IMR-90 (cell line): ENCODE measurements at regions not wholly inside any gene's neighbourhood (a gene's known extent, or its start where the extent isn't known, plus 50 kb on each side); places are given as distances from the start of the nearest gene placed in this dataset.

Experiments used
- ATAC-seq: fragments of 200-7000 bp; cut with Tn5 transposase; 2 replicates; pipeline ENCODE4 v1.9.1; 2020; ENCODE audit warnings: low read depth, mild to moderate bottlenecking, moderate library complexity
- BruUV-seq: library from RNA; stranded (reverse); fragments of 400-500 nt; replicated peaks from 2 replicates; lab custom pipeline; 2021; lab: Mats Ljungman, UMichigan
- CTCF ChIA-PET: fragments of 300-600 bp; formaldehyde crosslinking; extraction: SDS; loops from one replicate; lab custom pipeline; 2021; ENCODE audit warnings: antibody characterized with exemption; lab: Yijun Ruan, JAX
- POLR2A ChIA-PET: fragments of 300-600 bp; sonication (Branson Sonifier 250); formaldehyde crosslinking; loops from one replicate; lab custom pipeline; 2022; ENCODE audit warnings: antibody characterized with exemption; ENCODE audit not compliant: unreplicated experiment; lab: Charles Lee
- DNase-seq: peaks from one replicate; pipeline ENCODE4 v3.0.0; 2013
- H2AFZ ChIP-seq: replicated peaks from 2 replicates; pipeline ENCODE3; 2013; ENCODE audit warnings: low read length, mild to moderate bottlenecking; ENCODE audit not compliant: poor library complexity
- H2AK5ac ChIP-seq: 2 replicates; pipeline ENCODE4 v1.6.1; 2013; ENCODE audit warnings: low read depth, low read length, inconsistent platforms
- H2AK9ac ChIP-seq: replicated peaks from 2 replicates; pipeline ENCODE3; 2013; ENCODE audit warnings: mild to moderate bottlenecking, low read depth, low read length, moderate library complexity; ENCODE audit not compliant: poor library complexity
- H2BK120ac ChIP-seq: 2 replicates; pipeline ENCODE4 v1.6.1; 2013; ENCODE audit warnings: low read depth, low read length, inconsistent platforms
- H2BK15ac ChIP-seq: 3 replicates; pipeline ENCODE4 v1.6.1; 2013; ENCODE audit warnings: low read depth, low read length, inconsistent platforms
- H2BK20ac ChIP-seq: 2 replicates; pipeline ENCODE4 v1.6.1; 2013; ENCODE audit warnings: low read depth, mild to moderate bottlenecking, inconsistent platforms, low read length, moderate library complexity
- H2BK5ac ChIP-seq: 2 replicates; pipeline ENCODE4 v1.6.1; 2013; ENCODE audit warnings: mild to moderate bottlenecking, low read depth, low read length, inconsistent platforms; ENCODE audit not compliant: poor library complexity, severe bottlenecking
- H3K14ac ChIP-seq: replicated peaks from 2 replicates; pipeline ENCODE4 v1.6.1; 2013; ENCODE audit warnings: low read depth, low read length, inconsistent platforms
- H3K18ac ChIP-seq: 2 replicates; pipeline ENCODE4 v1.6.1; 2013; ENCODE audit warnings: low read depth, low read length, control low read depth
- H3K23ac ChIP-seq: 2 replicates; pipeline ENCODE4 v1.6.1; 2013; ENCODE audit warnings: low read depth, low read length, inconsistent platforms
- H3K27ac ChIP-seq: 2 replicates; pipeline ENCODE4 v1.5.1; 2013; ENCODE audit warnings: mild to moderate bottlenecking, control low read depth, low read length; ENCODE audit not compliant: insufficient read depth
- H3K27me3 ChIP-seq: 2 replicates; pipeline ENCODE4 v1.6.1; 2013; ENCODE audit warnings: low read length; ENCODE audit not compliant: control insufficient read depth, insufficient read depth
- H3K36me3 ChIP-seq: 2 replicates; pipeline ENCODE4 v1.6.1; 2013; ENCODE audit warnings: low read length, mixed read lengths; ENCODE audit not compliant: control insufficient read depth, insufficient read depth
- H3K4ac ChIP-seq: 2 replicates; pipeline ENCODE4 v1.6.1; 2013; ENCODE audit warnings: low read depth, low read length, inconsistent platforms
- H3K4me1 ChIP-seq: 2 replicates; pipeline ENCODE4 v1.6.1; 2013; ENCODE audit warnings: low read length, mixed read lengths; ENCODE audit not compliant: control insufficient read depth, insufficient read depth
- H3K4me2 ChIP-seq: 2 replicates; pipeline ENCODE4 v1.6.1; 2013; ENCODE audit warnings: low read depth, mild to moderate bottlenecking, control low read depth, low read length, moderate library complexity
- H3K4me3 ChIP-seq: 2 replicates; pipeline ENCODE4 v1.5.1; 2013; ENCODE audit warnings: low read depth, mild to moderate bottlenecking, control low read depth, low read length, moderate library complexity; ENCODE audit not compliant: insufficient read depth
- H3K56ac ChIP-seq: 2 replicates; pipeline ENCODE4 v1.6.1; 2013; ENCODE audit warnings: low read length, inconsistent platforms; ENCODE audit not compliant: insufficient read depth; ENCODE audit errors: extremely low read depth
- H3K79me1 ChIP-seq, 2 experiments: 2 replicates each; pipeline ENCODE4 v1.6.1; 2013; ENCODE audit warnings: low read length in 2 of 2, inconsistent platforms in 1 of 2, low read depth in 1 of 2
- H3K9ac ChIP-seq: 2 replicates; pipeline ENCODE4 v1.6.1; 2013; ENCODE audit warnings: low read depth, low read length, control low read depth
- H3K9me1 ChIP-seq: 2 replicates; pipeline ENCODE4 v1.6.1; 2013; ENCODE audit warnings: low read length, inconsistent platforms; ENCODE audit not compliant: insufficient read depth
- H3K9me3 ChIP-seq: 2 replicates; pipeline ENCODE4 v1.6.1; 2013; ENCODE audit warnings: low read length; ENCODE audit not compliant: control insufficient read depth, insufficient read depth
- H4K20me1 ChIP-seq: 2 replicates; pipeline ENCODE4 v1.6.1; 2013; ENCODE audit warnings: low read length, inconsistent platforms; ENCODE audit not compliant: insufficient read depth
- H4K5ac ChIP-seq: 2 replicates; pipeline ENCODE4 v1.6.1; 2013; ENCODE audit warnings: mild to moderate bottlenecking, low read depth, low read length, control low read depth
- H4K8ac ChIP-seq, 2 experiments: 2 replicates each; pipeline ENCODE4 v1.6.1; 2013; ENCODE audit warnings: low read depth in 2 of 2, low read length in 2 of 2, control low read depth in 1 of 2, inconsistent platforms in 1 of 2
- H4K91ac ChIP-seq: 2 replicates; pipeline ENCODE4 v1.6.1; 2013; ENCODE audit warnings: low read depth, low read length, inconsistent platforms; ENCODE audit not compliant: insufficient read depth
- BHLHE40 ChIP-seq: fragments of 150-350 bp; IDR thresholded peaks from 2 replicates; pipeline ENCODE4 v1.6.1; 2016; ENCODE audit warnings: mild to moderate bottlenecking, low read depth, low read length
- CEBPB ChIP-seq: IDR thresholded peaks from 2 replicates; pipeline ENCODE4 v1.6.1; 2012; ENCODE audit warnings: low read depth, low read length, improper control_type of control experiment
- CHD1 ChIP-seq: IDR thresholded peaks from 2 replicates; pipeline ENCODE4 v1.6.1; 2012; ENCODE audit warnings: low read depth, low read length, improper control_type of control experiment
- CTCF ChIP-seq: conservative IDR thresholded peaks from 2 replicates; pipeline ENCODE4 v1.5.1; 2012; ENCODE audit warnings: mild to moderate bottlenecking, low read depth, low read length, improper control_type of control experiment
- ELK1 ChIP-seq: fragments of 150-350 bp; IDR thresholded peaks from 2 replicates; pipeline ENCODE4 v1.6.1; 2016; ENCODE audit warnings: low read depth, mild to moderate bottlenecking, low read length, moderate library complexity, borderline replicate concordance
- FOS ChIP-seq: fragments of 150-350 bp; IDR thresholded peaks from 2 replicates; pipeline ENCODE4 v1.6.1; 2016; ENCODE audit warnings: low read depth, low read length
- MAFK ChIP-seq: IDR thresholded peaks from 2 replicates; pipeline ENCODE4 v1.6.1; 2012; ENCODE audit warnings: low read depth, low read length, improper control_type of control experiment
- MAZ ChIP-seq: IDR thresholded peaks from 2 replicates; pipeline ENCODE4 v1.6.1; 2012; ENCODE audit warnings: low read depth, mild to moderate bottlenecking, low read length, improper control_type of control experiment, moderate library complexity, borderline replicate concordance
- MXI1 ChIP-seq: IDR thresholded peaks from 2 replicates; pipeline ENCODE4 v1.6.1; 2012; ENCODE audit warnings: low read depth, mild to moderate bottlenecking, low read length, moderate library complexity, borderline replicate concordance
- NFE2L2 ChIP-seq: fragments of 150-350 bp; IDR thresholded peaks from 2 replicates; pipeline ENCODE4 v1.6.1; 2016; ENCODE audit warnings: low read depth, mild to moderate bottlenecking, low read length
- POLR2A ChIP-seq: IDR thresholded peaks from 2 replicates; pipeline ENCODE4 v1.6.1; 2012; ENCODE audit warnings: mild to moderate bottlenecking, low read depth, low read length
- RAD21 ChIP-seq: IDR thresholded peaks from 2 replicates; pipeline ENCODE4 v1.6.1; 2012; ENCODE audit warnings: low read length, improper control_type of control experiment
- RCOR1 ChIP-seq: IDR thresholded peaks from 2 replicates; pipeline ENCODE4 v1.6.1; 2012; ENCODE audit warnings: mild to moderate bottlenecking, low read length, improper control_type of control experiment; ENCODE audit not compliant: insufficient replicate concordance
- RFX5 ChIP-seq: IDR thresholded peaks from 2 replicates; pipeline ENCODE4 v1.8.0; 2012; ENCODE audit warnings: low read depth, mild to moderate bottlenecking, low read length, moderate library complexity
- SMC3 ChIP-seq: fragments of 150-350 bp; IDR thresholded peaks from 2 replicates; pipeline ENCODE4 v1.6.1; 2016; ENCODE audit warnings: low read depth, mild to moderate bottlenecking, antibody characterized with exemption, low read length, moderate library complexity
- USF2 ChIP-seq: fragments of 150-350 bp; IDR thresholded peaks from 2 replicates; pipeline ENCODE4 v1.6.1; 2017; ENCODE audit warnings: mild to moderate bottlenecking, antibody characterized with exemption, low read length, low read depth
- WGBS, 2 experiments: methylation state at CpG; one replicate each; pipeline versions ENCODE4 v1.1.5 to v1.1.7; 2013; ENCODE audit warnings: missing lambda C conversion rate in 2 of 2; ENCODE audit not compliant: insufficient read length in 1 of 2; ENCODE audit errors: extremely low coverage in 2 of 2; 5-methylcytosine and 5-hydroxymethylcytosine counted together
- dilution Hi-C: fragments of 300-500 bp; cut with HindIII; formaldehyde crosslinking; loops from one replicate; pipeline ENCODE4 v1.14.3; 2018; ENCODE audit warnings: low sequenced_read_pairs; ENCODE audit not compliant: unreplicated experiment
- in situ Hi-C: fragments of 300-500 bp; cut with MboI; formaldehyde crosslinking; loops from 3 replicates; pipeline ENCODE4 v1.14.3; 2019; ENCODE audit warnings: low sequenced_read_pairs, inconsistent platforms, mixed read lengths
- intact Hi-C: fragments of 100-400 bp; cut with micrococcal nuclease; formaldehyde crosslinking; loops from 2 replicates; pipeline ENCODE4 v1.10.0; 2022

- Histone ChIP-seq H3K56ac (no peak overlapping the region), H2AK5ac (no peak overlapping the region), H3K23ac (no peak overlapping the region), H2BK15ac (no peak overlapping the region), H4K5ac (no peak overlapping the region), H3K4me2 (no peak overlapping the region), H2BK20ac (no peak overlapping the region), H2AFZ (no peak overlapping the region), H3K27ac (no peak overlapping the region), H3K9me3 (no peaks in the 10 kb centered on the region), H3K36me3 (no peaks in the 10 kb centered on the region), H3K79me1 (no peaks in the 10 kb centered on the region), H4K20me1 (no peaks in the 10 kb centered on the region), H4K8ac (no peak overlapping the region), H3K4me1 (no peaks in the 10 kb centered on the region), H2AK9ac (no peak overlapping the region), H3K14ac (no peak overlapping the region), H2BK120ac (no peak overlapping the region), H3K27me3 (no peaks in the 10 kb centered on the region), H3K9ac (no peak overlapping the region), H2BK5ac (no peak overlapping the region), H4K91ac (no peak overlapping the region), H3K4me3 (no peak overlapping the region), H3K4ac (no peak overlapping the region), H3K18ac (no peak overlapping the region), H3K9me1 (no peaks in the 10 kb centered on the region)
- BruUV-seq: no TSS peak
- CTCF ChIA-PET: no interaction called here
- TF ChIP-seq CTCF (no peak), MXI1 (no peak), MAZ (no peak), POLR2A (no peak), NFE2L2 (no peak), CEBPB (no peak), CHD1 (no peak), RAD21 (no peak), RCOR1 (no peak), ELK1 (no peak), BHLHE40 (no peak), RFX5 (no peak), SMC3 (no peak), USF2 (no peak), MAFK (no peak), FOS (no peak)
- dilution Hi-C loops: no loop called here
- ATAC-seq (no peak), DNase-seq (no peak)
- WGBS, 2 experiments: no CpG with 5 or more reads among the region's 2 CpGs
- intact Hi-C loops: no loop called here
- POLR2A ChIA-PET: no interaction called here
- in situ Hi-C loops: no loop called here
These were observed 222.6 kb upstream of the CEP162 start for GRCh38 chr6:84450018-84450417.
